ENCODE measurements at regions not wholly inside any gene's neighbourhood (a gene's known extent, or its start where the extent isn't known, plus 50 kb on each side); places are given as distances from the start of the nearest gene placed in this dataset.

DNA sequence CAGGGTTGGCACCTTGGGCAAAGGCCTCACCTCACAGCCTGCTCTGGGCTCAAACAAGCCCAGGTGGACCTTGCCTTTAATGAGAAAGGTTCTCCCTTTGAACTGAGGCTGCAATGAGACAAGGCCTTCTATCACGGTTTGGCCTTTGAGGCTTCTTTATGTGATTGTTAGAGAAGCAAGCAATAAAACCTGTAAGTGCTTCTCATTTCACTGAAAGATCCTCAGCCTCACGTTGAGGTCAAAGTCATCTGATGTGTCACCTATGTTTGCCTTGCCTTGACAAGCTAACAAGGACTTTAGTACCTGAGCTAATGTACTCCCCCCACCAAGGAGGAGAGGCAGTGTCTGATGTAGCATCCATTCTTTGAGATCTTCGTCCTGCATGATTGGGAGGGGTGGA, 155.9 kb upstream of the RBM19 start:
- intact Hi-C loops (cut with DNase I; ENCODE audit: low total_unique reads) = no loop called here
- no peaks in the 10 kb centered on the region for H3K9me3 ChIP-seq

DNA sequence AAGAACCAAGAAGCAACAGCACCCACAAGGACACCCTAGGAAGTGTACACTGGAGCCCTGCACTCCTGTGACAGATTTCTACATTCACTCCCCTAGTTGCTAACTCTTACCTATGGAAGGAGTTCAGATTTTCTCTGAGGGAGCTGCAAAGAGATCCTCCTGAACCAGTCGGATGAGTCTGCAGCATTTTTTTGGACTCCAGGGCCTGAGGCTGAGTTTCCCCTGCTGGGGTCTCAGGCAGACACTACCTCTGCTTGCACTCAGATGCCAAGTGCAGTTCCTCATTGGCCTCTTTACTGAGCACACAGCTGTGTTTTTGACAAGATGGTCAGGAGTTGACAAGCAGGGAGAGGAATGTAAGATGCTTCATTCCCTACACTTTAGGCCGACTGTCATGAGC, 153.2 kb upstream of the RBM19 start:
- intact Hi-C loops (cut with DNase I; ENCODE audit: low total_unique reads) = no loop called here
- no peaks in the 10 kb centered on the region for H3K36me3 ChIP-seq (ENCODE audit: low read depth, missing control alignments)
- no peak overlapping the region for H3K27ac ChIP-seq
- DNase-seq = no peak
- H3K27me3 ChIP-seq = no peaks in the 10 kb centered on the region
- 46 to 50% methylated on average over 2 of the region's 2 CpGs for WGBS, 2 donors
- no peaks in the 10 kb centered on the region for H3K9me3 ChIP-seq
- no peak for TF ChIP-seq POLR2A (IDR thresholded peaks at IDR 0.05)
- TF ChIP-seq, protein P1, sequence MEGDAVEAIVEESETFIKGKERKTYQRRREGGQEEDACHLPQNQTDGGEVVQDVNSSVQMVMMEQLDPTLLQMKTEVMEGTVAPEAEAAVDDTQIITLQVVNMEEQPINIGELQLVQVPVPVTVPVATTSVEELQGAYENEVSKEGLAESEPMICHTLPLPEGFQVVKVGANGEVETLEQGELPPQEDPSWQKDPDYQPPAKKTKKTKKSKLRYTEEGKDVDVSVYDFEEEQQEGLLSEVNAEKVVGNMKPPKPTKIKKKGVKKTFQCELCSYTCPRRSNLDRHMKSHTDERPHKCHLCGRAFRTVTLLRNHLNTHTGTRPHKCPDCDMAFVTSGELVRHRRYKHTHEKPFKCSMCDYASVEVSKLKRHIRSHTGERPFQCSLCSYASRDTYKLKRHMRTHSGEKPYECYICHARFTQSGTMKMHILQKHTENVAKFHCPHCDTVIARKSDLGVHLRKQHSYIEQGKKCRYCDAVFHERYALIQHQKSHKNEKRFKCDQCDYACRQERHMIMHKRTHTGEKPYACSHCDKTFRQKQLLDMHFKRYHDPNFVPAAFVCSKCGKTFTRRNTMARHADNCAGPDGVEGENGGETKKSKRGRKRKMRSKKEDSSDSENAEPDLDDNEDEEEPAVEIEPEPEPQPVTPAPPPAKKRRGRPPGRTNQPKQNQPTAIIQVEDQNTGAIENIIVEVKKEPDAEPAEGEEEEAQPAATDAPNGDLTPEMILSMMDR (IDR thresholded peaks at IDR 0.05) = no peak
- H3K4me1 ChIP-seq = no peaks in the 10 kb centered on the region
- no peak overlapping the region for H3K4me3 ChIP-seq

More for the DNA sequence above, 155.9 kb upstream of the RBM19 start:
- DNase-seq = no peak
- no peaks in the 10 kb centered on the region for H3K36me3 ChIP-seq (ENCODE audit: low read depth, missing control alignments)
- TF ChIP-seq POLR2A (IDR thresholded peaks at IDR 0.05) = no peak
- TF ChIP-seq, protein P1 (IDR thresholded peaks at IDR 0.05) = no peak
- no peaks in the 10 kb centered on the region for H3K27me3 ChIP-seq
- 49 to 67% methylated on average over 3 of the region's 3 CpGs for WGBS, 2 donors
- H3K4me3 ChIP-seq = no peak overlapping the region
- no peaks in the 10 kb centered on the region for H3K4me1 ChIP-seq
- H3K27ac ChIP-seq = no peak overlapping the region

DNA sequence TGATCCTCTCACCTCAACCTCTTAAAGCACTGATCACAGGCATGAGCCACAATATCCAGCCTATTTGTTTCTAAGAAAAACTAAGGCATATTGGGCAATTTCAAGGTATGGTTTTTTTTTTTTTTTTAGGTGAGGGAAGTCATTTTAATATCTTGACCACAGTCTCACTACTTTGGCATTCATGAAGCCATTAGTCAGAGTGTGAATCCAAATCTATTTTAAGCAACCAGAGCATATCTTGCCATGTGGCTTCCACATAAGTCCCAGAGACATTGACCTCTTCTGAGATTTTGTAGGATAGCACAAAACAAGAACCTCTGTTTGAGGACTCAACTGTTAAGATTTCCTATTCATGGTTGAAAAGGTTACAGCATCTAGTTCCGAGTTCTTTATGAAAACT, 130.3 kb upstream of the RBM19 start:
- Histone ChIP-seq H3K4me3 (no peak overlapping the region), H3K27me3 (no peaks in the 10 kb centered on the region), H3K36me3 (ENCODE audit: low read depth, missing control alignments) (no peaks in the 10 kb centered on the region), H3K4me1 (no peaks in the 10 kb centered on the region), H3K9me3 (no peaks in the 10 kb centered on the region), H3K27ac (no peak overlapping the region)
- intact Hi-C loops (cut with DNase I; ENCODE audit: low total_unique reads) = no loop called here
- DNase-seq = no peak
- 68 to 82% methylated on average over 1 of the region's 1 CpG for WGBS, 2 donors
- TF ChIP-seq, protein P1 (IDR thresholded peaks at IDR 0.05) = no peak
- TF ChIP-seq POLR2A (IDR thresholded peaks at IDR 0.05) = no peak

DNA sequence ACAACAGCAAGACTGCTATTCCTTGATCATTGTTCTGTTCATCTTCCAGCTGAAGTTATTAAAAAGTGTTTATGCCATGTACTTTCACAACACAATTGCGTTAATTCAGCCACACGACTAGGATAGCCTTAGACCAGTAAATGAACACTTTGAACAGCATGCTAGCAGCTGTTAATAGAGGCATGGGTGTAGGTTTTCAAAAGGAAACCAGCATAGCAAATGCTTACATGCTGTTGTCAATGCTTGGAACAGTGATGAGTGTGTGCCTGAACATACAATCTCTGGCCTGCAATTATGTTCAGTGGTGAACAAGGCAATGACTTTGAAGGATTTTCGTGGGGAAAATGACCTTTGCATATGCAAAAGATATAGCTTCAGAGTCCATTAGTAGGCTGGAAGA, 127.4 kb upstream of the RBM19 start:
- TF ChIP-seq, protein P1 (IDR thresholded peaks at IDR 0.05) = no peak
- TF ChIP-seq POLR2A (IDR thresholded peaks at IDR 0.05) = no peak
- intact Hi-C loops (cut with DNase I; ENCODE audit: low total_unique reads) = no loop called here
- no peaks in the 10 kb centered on the region for H3K9me3 ChIP-seq
- H3K4me3 ChIP-seq = no peak overlapping the region
- WGBS, 2 donors = 59 to 60% methylated on average over 3 of the region's 3 CpGs
- no peaks in the 10 kb centered on the region for H3K27me3 ChIP-seq
- no peaks in the 10 kb centered on the region for H3K4me1 ChIP-seq
- no peaks in the 10 kb centered on the region for H3K36me3 ChIP-seq (ENCODE audit: low read depth, missing control alignments)
- no peak overlapping the region for H3K27ac ChIP-seq
- no peak for DNase-seq

DNA sequence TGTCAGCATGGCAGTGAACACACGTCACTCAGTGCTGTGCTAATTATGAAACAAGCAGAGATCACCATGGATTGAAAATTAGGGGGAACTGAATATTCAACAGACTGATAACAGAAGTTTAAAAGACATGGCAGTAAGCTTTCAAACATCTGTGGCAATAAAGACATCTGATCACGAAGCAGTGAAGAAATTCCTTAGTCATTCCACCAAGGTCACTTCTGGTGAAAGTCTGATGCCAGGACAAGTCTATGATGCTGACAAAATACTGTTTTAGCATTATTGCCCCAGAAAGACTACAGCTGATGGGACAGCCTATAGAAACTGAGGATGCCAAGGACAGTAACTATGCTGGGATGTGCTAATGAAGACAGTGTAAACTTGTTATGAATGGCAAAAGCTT, 126.9 kb upstream of the RBM19 start:
- no peak for DNase-seq
- intact Hi-C loops (cut with DNase I; ENCODE audit: low total_unique reads) = no loop called here
- H3K4me1 ChIP-seq = no peaks in the 10 kb centered on the region
- no peak overlapping the region for H3K4me3 ChIP-seq
- 53 to 77% methylated on average over 2 of the region's 2 CpGs for whole genome bisulfite sequencing, 2 donors
- TF ChIP-seq POLR2A (IDR thresholded peaks at IDR 0.05) = no peak
- H3K9me3 ChIP-seq = no peaks in the 10 kb centered on the region
- no peak overlapping the region for H3K27ac ChIP-seq
- H3K36me3 ChIP-seq (ENCODE audit: low read depth, missing control alignments) = no peaks in the 10 kb centered on the region
- H3K27me3 ChIP-seq = no peaks in the 10 kb centered on the region

Data from testis (tissue), 2 donors.